Activated CD4-positive, alpha-beta T cell treated with anti-CD3 and anti-CD28 coated beads, Interleukin-2, amount 10 ng/mL, durations not matched to agents 7 days and 5 days (primary cell): ENCODE measurements at regions not wholly inside any gene's neighbourhood (a gene's known extent, or its start where the extent isn't known, plus 50 kb on each side); places are given as distances from the start of the nearest gene placed in this dataset.

Experiments
- CTCF ChIA-PET: fragments of 350-600 bp; sonication (Branson Sonifier 250); formaldehyde crosslinking; loops from one replicate; lab custom pipeline; 2021; ENCODE audit warnings: antibody characterized with exemption; lab: Charles Lee
- POLR2A ChIA-PET: fragments of 350-600 bp; sonication (Branson Sonifier 250); formaldehyde crosslinking; loops from one replicate; lab custom pipeline; 2021; ENCODE audit warnings: antibody characterized with exemption; lab: Charles Lee
- DNase-seq: peaks from one replicate; pipeline ENCODE4 v3.0.0-alpha.2; 2020
- H3K27ac Mint-ChIP-seq: one replicate; pipeline ENCODE4 v1.8.0; 2021; ENCODE audit warnings: mild to moderate bottlenecking, moderate library complexity, mixed read lengths
- H3K27me3 Mint-ChIP-seq: one replicate; pipeline ENCODE4 v1.8.0; 2021; ENCODE audit warnings: mixed read lengths
- H3K36me3 Mint-ChIP-seq: one replicate; pipeline ENCODE4 v1.8.0; 2021; ENCODE audit warnings: low read depth, mixed read lengths
- H3K4me1 Mint-ChIP-seq: one replicate; pipeline ENCODE4 v1.8.0; 2021; ENCODE audit warnings: mixed read lengths
- H3K4me3 Mint-ChIP-seq: one replicate; pipeline ENCODE4 v1.8.0; 2021; ENCODE audit warnings: mild to moderate bottlenecking, moderate library complexity, mixed read lengths
- H3K9me3 Mint-ChIP-seq: one replicate; pipeline ENCODE4 v1.8.0; 2021; ENCODE audit warnings: mixed read lengths

- Mint-ChIP-seq H3K36me3 (no peaks in the 10 kb centered on the region), H3K27ac (no peak overlapping the region), H3K9me3 (no peaks in the 10 kb centered on the region), H3K27me3 (peaks cover 7% of the 10 kb centered on the region), H3K4me1 (no peaks in the 10 kb centered on the region), H3K4me3 (no peak overlapping the region)
- ChIA-PET POLR2A (no interaction called here), CTCF (interaction anchor here (0.6 kb wide), 1 partner anchor 190 kb away, joined by 3 read pairs; no protein-coding TSS in a partner anchor)
- DNase-seq: no peak
These were observed 50.4 kb upstream of the GRIP2 start for GRCh38 chr3:14590569-14590968.

GRCh38 chr3:14592390-14592789, 52.2 kb upstream of the GRIP2 start:
- Mint-ChIP-seq H3K27me3 (peaks cover 7% of the 10 kb centered on the region), H3K4me1 (no peaks in the 10 kb centered on the region), H3K27ac (no peak overlapping the region), H3K36me3 (no peaks in the 10 kb centered on the region), H3K9me3 (no peaks in the 10 kb centered on the region), H3K4me3 (no peak overlapping the region)
- ChIA-PET POLR2A (no interaction called here), CTCF (no interaction called here)
- DNase-seq: no peak

GRCh38 chr3:14592836-14593235, 52.7 kb upstream of the GRIP2 start:
- DNase-seq: no peak
- H3K36me3 Mint-ChIP-seq: no peaks in the 10 kb centered on the region
- H3K4me1 Mint-ChIP-seq: no peaks in the 10 kb centered on the region
- ChIA-PET POLR2A (no interaction called here), CTCF (no interaction called here)
- no peaks in the 10 kb centered on the region for H3K9me3 Mint-ChIP-seq
- no peak overlapping the region for H3K27ac Mint-ChIP-seq
- H3K4me3 Mint-ChIP-seq: no peak overlapping the region
- H3K27me3 Mint-ChIP-seq: peaks cover 7% of the 10 kb centered on the region

- DNase-seq: no peak
- Mint-ChIP-seq H3K27me3 (peaks cover 15% of the 10 kb centered on the region), H3K4me1 (peaks cover 8% of the 10 kb centered on the region), H3K9me3 (no peaks in the 10 kb centered on the region), H3K36me3 (no peaks in the 10 kb centered on the region), H3K27ac (no peak overlapping the region), H3K4me3 (no peak overlapping the region)
- ChIA-PET CTCF (no interaction called here), POLR2A (no interaction called here)
These were observed 54.1 kb upstream of the GRIP2 start for GRCh38 chr3:14594234-14594633.

- no peak for DNase-seq
- CTCF ChIA-PET: interaction anchor here (0.8 kb wide), 1 partner anchor 12 kb away, joined by 3 read pairs; no protein-coding TSS in a partner anchor
- no peaks in the 10 kb centered on the region for H3K9me3 Mint-ChIP-seq
- POLR2A ChIA-PET: no interaction called here
- H3K4me1 Mint-ChIP-seq: peaks cover 8% of the 10 kb centered on the region
- no peaks in the 10 kb centered on the region for H3K36me3 Mint-ChIP-seq
- no peak overlapping the region for H3K4me3 Mint-ChIP-seq
- H3K27me3 Mint-ChIP-seq: peaks cover 22% of the 10 kb centered on the region
- H3K27ac Mint-ChIP-seq: no peak overlapping the region
These were observed 55.4 kb upstream of the GRIP2 start for GRCh38 chr3:14595561-14595960.

GRCh38 chr3:14597266-14597665, 54.3 kb upstream of the CCDC174 start:
- H3K4me3 Mint-ChIP-seq: no peak overlapping the region
- H3K36me3 Mint-ChIP-seq: no peaks in the 10 kb centered on the region
- ChIA-PET POLR2A (no interaction called here), CTCF (no interaction called here)
- no peak overlapping the region for H3K27ac Mint-ChIP-seq
- no peak for DNase-seq
- no peaks in the 10 kb centered on the region for H3K9me3 Mint-ChIP-seq
- peaks cover 8% of the 10 kb centered on the region for H3K4me1 Mint-ChIP-seq
- H3K27me3 Mint-ChIP-seq: peaks cover 37% of the 10 kb centered on the region

- no peak overlapping the region for H3K4me3 Mint-ChIP-seq
- no peaks in the 10 kb centered on the region for H3K9me3 Mint-ChIP-seq
- no peaks in the 10 kb centered on the region for H3K36me3 Mint-ChIP-seq
- peak; percentile 80 for DNase-seq
- peaks cover 8% of the 10 kb centered on the region for H3K4me1 Mint-ChIP-seq
- ChIA-PET POLR2A (no interaction called here), CTCF (no interaction called here)
- H3K27ac Mint-ChIP-seq: no peak overlapping the region
- H3K27me3 Mint-ChIP-seq: peaks cover 37% of the 10 kb centered on the region
These were observed 53.4 kb upstream of the CCDC174 start for GRCh38 chr3:14598143-14598569.

- Mint-ChIP-seq H3K4me3 (no peak overlapping the region), H3K36me3 (peaks cover 3% of the 10 kb centered on the region), H3K9me3 (no peaks in the 10 kb centered on the region), H3K27me3 (peaks cover 49% of the 10 kb centered on the region), H3K4me1 (peaks cover 11% of the 10 kb centered on the region), H3K27ac (no peak overlapping the region)
- ChIA-PET POLR2A (no interaction called here), CTCF (no interaction called here)
- no peak for DNase-seq
These were observed 52.1 kb upstream of the CCDC174 start for GRCh38 chr3:14599488-14599887.

- ChIA-PET CTCF (no interaction called here), POLR2A (no interaction called here)
- no peak overlapping the region for H3K4me3 Mint-ChIP-seq
- peaks cover 3% of the 10 kb centered on the region for H3K36me3 Mint-ChIP-seq
- H3K27ac Mint-ChIP-seq: no peak overlapping the region
- peaks cover 11% of the 10 kb centered on the region for H3K4me1 Mint-ChIP-seq
- H3K27me3 Mint-ChIP-seq: peaks cover 55% of the 10 kb centered on the region
- no peaks in the 10 kb centered on the region for H3K9me3 Mint-ChIP-seq
- no peak for DNase-seq
These were observed 51.5 kb upstream of the CCDC174 start for GRCh38 chr3:14600075-14600474.

- Mint-ChIP-seq H3K27me3 (peaks cover 61% of the 10 kb centered on the region), H3K4me1 (peaks cover 11% of the 10 kb centered on the region), H3K36me3 (peaks cover 3% of the 10 kb centered on the region), H3K4me3 (no peak overlapping the region), H3K9me3 (no peaks in the 10 kb centered on the region), H3K27ac (no peak overlapping the region)
- no peak for DNase-seq
- ChIA-PET CTCF (no interaction called here), POLR2A (no interaction called here)
These were observed 50.5 kb upstream of the CCDC174 start for GRCh38 chr3:14600856-14601610.

- H3K27me3 Mint-ChIP-seq: peaks cover 65% of the 10 kb centered on the region
- CTCF ChIA-PET: no interaction called here
- POLR2A ChIA-PET: no interaction called here
- no peak overlapping the region for H3K27ac Mint-ChIP-seq
- H3K4me3 Mint-ChIP-seq: no peak overlapping the region
- peaks cover 11% of the 10 kb centered on the region for H3K4me1 Mint-ChIP-seq
- no peak for DNase-seq
- H3K36me3 Mint-ChIP-seq: peaks cover 3% of the 10 kb centered on the region
- no peaks in the 10 kb centered on the region for H3K9me3 Mint-ChIP-seq
These were observed 49.9 kb upstream of the CCDC174 start for GRCh38 chr3:14601692-14602005.
